Caco-2 (cell line): ENCODE measurements at regions not wholly inside any gene's neighbourhood (a gene's known extent, or its start where the extent isn't known, plus 50 kb on each side); places are given as distances from the start of the nearest gene placed in this dataset.

Experiments used
- BruUV-seq: library from RNA; stranded (reverse); fragments of 400-500 nt; replicated peaks from 2 replicates; lab custom pipeline; 2021; lab: Mats Ljungman, UMichigan
- CTCF ChIA-PET: fragments of 300-600 bp; sonication (Branson Sonifier 250); formaldehyde crosslinking; loops from one replicate; lab custom pipeline; 2022; ENCODE audit warnings: antibody characterized with exemption; lab: Charles Lee
- POLR2A ChIA-PET: fragments of 300-600 bp; sonication (Branson Sonifier 250); formaldehyde crosslinking; loops from one replicate; lab custom pipeline; 2022; ENCODE audit warnings: antibody characterized with exemption; lab: Charles Lee
- DNase-seq, 2 experiments: peaks; one replicate each; pipeline versions ENCODE4 v3.0.0 to v3.0.0-alpha.2; 2020 to 2022
- H3K27me3 ChIP-seq: replicated peaks from 2 replicates; pipeline ENCODE4 v1.6.0; 2011; ENCODE audit warnings: low read length; ENCODE audit not compliant: control insufficient read depth, insufficient read depth
- H3K36me3 ChIP-seq: 2 replicates; pipeline ENCODE4 v1.5.1; 2011; ENCODE audit warnings: low read length; ENCODE audit not compliant: control insufficient read depth, insufficient read depth
- H3K4me1 ChIP-seq: fragments of 250-450 bp; sonication (Bioruptor Pico); 2 replicates; pipeline ENCODE4 v1.5.1; 2020; ENCODE audit warnings: mild to moderate bottlenecking
- H3K4me3 ChIP-seq: 2 replicates; pipeline ENCODE4 v1.5.1; 2011; ENCODE audit warnings: low read depth, mild to moderate bottlenecking, control low read depth, low read length
- H3K9me3 ChIP-seq: fragments of 250-450 bp; sonication (Bioruptor Pico); 2 replicates; pipeline ENCODE4 v1.5.1; 2020; ENCODE audit warnings: mild to moderate bottlenecking, moderate library complexity
- H3K27ac Mint-ChIP-seq: one replicate; pipeline ENCODE4 v1.8.0; 2022; ENCODE audit warnings: mixed read lengths; ENCODE audit not compliant: unreplicated experiment
- H3K27me3 Mint-ChIP-seq: one replicate; pipeline ENCODE4 v1.8.0; 2022; ENCODE audit warnings: mixed read lengths; ENCODE audit not compliant: insufficient read depth, unreplicated experiment
- H3K36me3 Mint-ChIP-seq: one replicate; pipeline ENCODE4 v1.8.0; 2022; ENCODE audit warnings: mild to moderate bottlenecking, mixed read lengths; ENCODE audit not compliant: insufficient read depth, unreplicated experiment
- H3K4me1 Mint-ChIP-seq: one replicate; pipeline ENCODE4 v1.8.0; 2022; ENCODE audit warnings: low read depth, mixed read lengths; ENCODE audit not compliant: unreplicated experiment
- H3K4me3 Mint-ChIP-seq: one replicate; pipeline ENCODE4 v1.8.0; 2022; ENCODE audit warnings: mild to moderate bottlenecking, moderate library complexity, mixed read lengths; ENCODE audit not compliant: unreplicated experiment
- H3K9me3 Mint-ChIP-seq: one replicate; pipeline ENCODE4 v1.8.0; 2022; ENCODE audit warnings: mixed read lengths; ENCODE audit not compliant: unreplicated experiment
- CTCF ChIP-seq, 2 experiments: fragments of 200-600 bp in 1 of 2; IDR thresholded peaks; 1 replicate in 1 of 2; 2 replicates in 1 of 2; pipeline versions ENCODE4 v1.5.1 to v1.8.0; 2011 to 2022; ENCODE audit warnings: antibody characterized with exemption in 1 of 2, control low read depth in 1 of 2, inconsistent platforms in 1 of 2, low read depth in 1 of 2, low read length in 1 of 2, mild to moderate bottlenecking in 1 of 2, moderate library complexity in 1 of 2; ENCODE audit not compliant: insufficient read depth in 1 of 2, severe bottlenecking in 1 of 2, unreplicated experiment in 1 of 2
- intact Hi-C: fragments of 100-400 bp; cut with micrococcal nuclease; formaldehyde crosslinking; loops from one replicate; pipeline ENCODE4 v1.10.0; 2022; ENCODE audit not compliant: unreplicated experiment

DNA sequence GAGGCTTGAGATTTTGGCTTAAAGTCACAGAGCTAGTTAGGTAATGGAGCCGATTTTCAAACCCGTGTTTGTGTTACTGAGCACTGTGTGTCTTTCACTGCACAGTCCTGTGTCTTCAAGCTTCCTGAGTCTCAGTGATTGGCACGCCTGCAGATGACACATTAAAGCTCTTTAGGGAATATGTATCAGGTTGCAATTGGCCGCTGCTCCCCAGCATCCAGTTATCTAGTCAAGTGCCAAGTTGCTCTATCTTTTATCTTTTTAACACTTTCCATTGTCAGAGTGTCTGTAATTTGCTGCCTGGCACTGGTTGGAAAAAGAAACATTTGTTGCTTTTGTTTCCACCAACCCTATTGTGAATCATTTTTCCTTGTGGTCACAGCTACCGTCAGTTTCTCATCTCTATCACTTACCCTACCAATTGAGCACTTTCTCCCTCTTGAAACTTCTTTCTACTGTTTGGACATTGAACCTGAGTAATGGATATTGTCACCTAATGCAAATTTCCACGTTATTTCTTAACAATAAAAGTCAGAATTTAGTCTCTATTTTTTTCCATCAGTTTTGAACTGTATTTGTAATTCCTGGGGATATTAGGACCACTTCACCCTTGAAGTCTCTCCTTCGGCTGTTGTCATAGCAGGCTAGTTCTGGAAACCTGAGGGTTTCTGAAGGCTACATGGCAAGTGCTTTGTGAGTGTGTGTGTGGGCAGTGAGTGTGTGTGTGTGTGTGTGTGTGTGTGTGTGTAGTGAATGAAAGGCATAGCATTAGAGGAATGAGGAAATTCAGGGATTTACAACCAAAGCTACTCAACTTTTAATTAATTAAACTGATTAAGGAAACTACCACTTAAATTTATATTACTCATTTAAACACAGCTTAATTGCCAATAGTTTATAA is 274.3 kb downstream of the ISL1 start:
- no peaks in the 10 kb centered on the region for H3K27me3 Mint-ChIP-seq
- DNase-seq = no peak
- H3K4me3 Mint-ChIP-seq = no peak overlapping the region
- ChIA-PET CTCF (no interaction called here), POLR2A (no interaction called here)
- intact Hi-C loops = no loop called here
- H3K27ac Mint-ChIP-seq = no peak overlapping the region
- no peaks in the 10 kb centered on the region for H3K36me3 Mint-ChIP-seq
- H3K4me1 Mint-ChIP-seq = no peaks in the 10 kb centered on the region
- BruUV-seq = no TSS peak
- Histone ChIP-seq H3K36me3 (no peaks in the 10 kb centered on the region), H3K4me3 (no peak overlapping the region), H3K9me3 (no peaks in the 10 kb centered on the region), H3K4me1 (no peaks in the 10 kb centered on the region), H3K27me3 (no peaks in the 10 kb centered on the region)
- no peaks in the 10 kb centered on the region for H3K9me3 Mint-ChIP-seq
- no peak for TF ChIP-seq CTCF (IDR thresholded peaks at IDR 0.05; ENCODE audit: insufficient read depth in 1 of 2, low read depth in 1 of 2, low read length in 1 of 2, severe bottlenecking in 1 of 2, unreplicated experiment in 1 of 2)

DNA sequence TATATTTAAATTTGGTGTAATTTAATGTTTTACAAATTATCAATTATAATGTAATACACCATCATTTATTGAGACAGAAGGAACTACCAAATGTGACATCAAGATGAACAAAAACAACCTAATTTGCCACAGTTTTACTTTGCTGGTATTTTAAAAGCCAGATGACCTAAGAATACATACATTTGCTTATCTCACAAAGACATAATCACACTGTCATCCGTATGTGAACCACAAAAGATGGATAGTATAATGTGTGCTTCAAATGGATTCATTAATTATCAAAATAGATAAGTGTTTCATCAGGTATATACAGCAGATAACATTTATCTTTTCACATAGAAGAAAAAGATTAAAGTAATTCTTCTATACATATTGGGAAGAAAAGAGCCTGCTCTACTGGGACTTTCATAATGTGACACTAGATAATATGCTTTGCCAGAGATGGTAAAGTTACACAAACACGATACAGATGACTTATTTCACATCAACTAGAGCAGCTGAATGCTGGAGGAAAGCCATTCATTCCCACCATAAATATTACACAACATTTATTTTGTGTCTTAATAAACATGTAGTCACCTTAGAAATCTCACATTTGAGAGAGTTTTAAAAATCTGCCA is 278.5 kb downstream of the ISL1 start:
- intact Hi-C loops = no loop called here

More for the DNA sequence above, 278.5 kb downstream of the ISL1 start:
- H3K9me3 ChIP-seq = no peaks in the 10 kb centered on the region
- no peak overlapping the region for H3K4me3 Mint-ChIP-seq
- H3K27ac Mint-ChIP-seq = no peak overlapping the region
- ChIA-PET POLR2A (no interaction called here), CTCF (no interaction called here)
- no peaks in the 10 kb centered on the region for H3K27me3 ChIP-seq
- H3K36me3 ChIP-seq = no peaks in the 10 kb centered on the region
- H3K36me3 Mint-ChIP-seq = no peaks in the 10 kb centered on the region
- DNase-seq = no peak
- H3K27me3 Mint-ChIP-seq = no peaks in the 10 kb centered on the region
- BruUV-seq = no TSS peak
- H3K4me1 ChIP-seq = no peaks in the 10 kb centered on the region
- H3K4me1 Mint-ChIP-seq = no peaks in the 10 kb centered on the region
- H3K4me3 ChIP-seq = no peak overlapping the region
- no peak for TF ChIP-seq CTCF (IDR thresholded peaks at IDR 0.05; ENCODE audit: insufficient read depth in 1 of 2, low read depth in 1 of 2, low read length in 1 of 2, severe bottlenecking in 1 of 2, unreplicated experiment in 1 of 2)
- no peaks in the 10 kb centered on the region for H3K9me3 Mint-ChIP-seq
